ENCODE measurements at regions not wholly inside any gene's neighbourhood (a gene's known extent, or its start where the extent isn't known, plus 50 kb on each side); places are given as distances from the start of the nearest gene placed in this dataset.
"Not testable (repeated sequence)": the region's sequence is repeated elsewhere in the genome, so short reads cannot be mapped to it uniquely, and the experiment has no call there.

GRCh38 chr2:90297701-90298100 is 1606.2 kb downstream of the RPIA start:
- not testable (repeated sequence) for TF ChIP-seq CTCF (IDR thresholded peaks at IDR 0.05; ENCODE audit: insufficient read depth, low read depth, low read length); EZH2 (IDR thresholded peaks at IDR 0.05; ENCODE audit: insufficient read depth, low read length)
